Astrocyte of the cerebellum (primary cell): ENCODE measurements at regions not wholly inside any gene's neighbourhood (a gene's known extent, or its start where the extent isn't known, plus 50 kb on each side); places are given as distances from the start of the nearest gene placed in this dataset.

Source experiments
- DNase-seq: peaks from one replicate; pipeline ENCODE4 v3.0.0-alpha.2; 2011; ENCODE audit warnings: low read depth
- H3K4me3 ChIP-seq: 2 replicates; pipeline ENCODE4 v1.5.1; 2011; ENCODE audit warnings: mild to moderate bottlenecking, low read depth, low read length, moderate library complexity
- in situ Hi-C: cut with HindIII; loops from 2 replicates; pipeline ENCODE4 v1.10.0; 2017; ENCODE audit warnings: low sequenced_read_pairs
- TF ChIP-seq, protein P1 (sequence below): IDR thresholded peaks from 2 replicates; pipeline ENCODE4 v1.5.1; 2012; ENCODE audit warnings: low read length, low read depth, moderate library complexity, mild to moderate bottlenecking; ENCODE audit errors: missing control alignments

DNA sequence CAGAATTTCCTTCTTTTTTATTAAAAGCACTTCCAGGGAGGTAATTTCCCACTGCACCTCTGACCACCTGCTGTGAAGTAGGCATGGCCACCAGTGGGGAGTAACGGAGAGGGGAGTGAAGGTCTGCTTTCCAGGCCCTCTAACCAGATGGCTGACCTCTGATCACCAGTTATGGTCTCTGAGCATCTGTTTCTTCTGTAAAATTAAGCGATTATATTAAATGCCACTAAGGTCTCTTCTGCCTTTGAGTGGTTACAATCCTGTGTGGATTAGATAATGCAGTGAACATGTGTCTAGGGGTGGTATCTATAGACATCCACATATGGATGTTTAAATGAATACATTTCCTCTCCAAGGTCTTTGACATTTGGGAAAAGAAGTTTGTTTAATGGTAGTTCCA, 199.6 kb downstream of the HERPUD2 start:
- TF ChIP-seq, protein P1, sequence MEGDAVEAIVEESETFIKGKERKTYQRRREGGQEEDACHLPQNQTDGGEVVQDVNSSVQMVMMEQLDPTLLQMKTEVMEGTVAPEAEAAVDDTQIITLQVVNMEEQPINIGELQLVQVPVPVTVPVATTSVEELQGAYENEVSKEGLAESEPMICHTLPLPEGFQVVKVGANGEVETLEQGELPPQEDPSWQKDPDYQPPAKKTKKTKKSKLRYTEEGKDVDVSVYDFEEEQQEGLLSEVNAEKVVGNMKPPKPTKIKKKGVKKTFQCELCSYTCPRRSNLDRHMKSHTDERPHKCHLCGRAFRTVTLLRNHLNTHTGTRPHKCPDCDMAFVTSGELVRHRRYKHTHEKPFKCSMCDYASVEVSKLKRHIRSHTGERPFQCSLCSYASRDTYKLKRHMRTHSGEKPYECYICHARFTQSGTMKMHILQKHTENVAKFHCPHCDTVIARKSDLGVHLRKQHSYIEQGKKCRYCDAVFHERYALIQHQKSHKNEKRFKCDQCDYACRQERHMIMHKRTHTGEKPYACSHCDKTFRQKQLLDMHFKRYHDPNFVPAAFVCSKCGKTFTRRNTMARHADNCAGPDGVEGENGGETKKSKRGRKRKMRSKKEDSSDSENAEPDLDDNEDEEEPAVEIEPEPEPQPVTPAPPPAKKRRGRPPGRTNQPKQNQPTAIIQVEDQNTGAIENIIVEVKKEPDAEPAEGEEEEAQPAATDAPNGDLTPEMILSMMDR = no peak
- no peak for DNase-seq
- no peak overlapping the region for H3K4me3 ChIP-seq
- in situ Hi-C loops = no loop called here

DNA sequence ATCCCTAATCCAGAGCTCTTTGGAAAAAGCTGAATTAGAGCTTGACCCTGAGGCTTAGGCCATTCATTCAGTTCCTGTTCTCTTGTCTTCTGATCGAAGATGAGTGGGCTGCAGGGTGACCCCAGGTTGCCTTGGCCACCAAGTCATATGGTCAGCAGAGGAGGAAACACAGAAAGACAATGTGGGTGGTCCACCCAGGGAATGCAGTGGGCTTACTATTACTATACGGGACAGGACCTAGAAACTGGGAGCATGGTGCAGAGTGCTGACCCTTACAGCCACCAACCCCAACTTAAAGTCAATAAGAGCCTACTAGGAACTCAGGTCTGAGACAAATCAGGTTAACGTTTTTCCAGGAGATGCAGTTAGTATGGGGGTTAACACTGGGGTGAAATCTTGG, 200.5 kb downstream of the HERPUD2 start:
- in situ Hi-C loops = no loop called here
- DNase-seq = no peak
- H3K4me3 ChIP-seq = no peak overlapping the region
- TF ChIP-seq, protein P1 = no peak

DNA sequence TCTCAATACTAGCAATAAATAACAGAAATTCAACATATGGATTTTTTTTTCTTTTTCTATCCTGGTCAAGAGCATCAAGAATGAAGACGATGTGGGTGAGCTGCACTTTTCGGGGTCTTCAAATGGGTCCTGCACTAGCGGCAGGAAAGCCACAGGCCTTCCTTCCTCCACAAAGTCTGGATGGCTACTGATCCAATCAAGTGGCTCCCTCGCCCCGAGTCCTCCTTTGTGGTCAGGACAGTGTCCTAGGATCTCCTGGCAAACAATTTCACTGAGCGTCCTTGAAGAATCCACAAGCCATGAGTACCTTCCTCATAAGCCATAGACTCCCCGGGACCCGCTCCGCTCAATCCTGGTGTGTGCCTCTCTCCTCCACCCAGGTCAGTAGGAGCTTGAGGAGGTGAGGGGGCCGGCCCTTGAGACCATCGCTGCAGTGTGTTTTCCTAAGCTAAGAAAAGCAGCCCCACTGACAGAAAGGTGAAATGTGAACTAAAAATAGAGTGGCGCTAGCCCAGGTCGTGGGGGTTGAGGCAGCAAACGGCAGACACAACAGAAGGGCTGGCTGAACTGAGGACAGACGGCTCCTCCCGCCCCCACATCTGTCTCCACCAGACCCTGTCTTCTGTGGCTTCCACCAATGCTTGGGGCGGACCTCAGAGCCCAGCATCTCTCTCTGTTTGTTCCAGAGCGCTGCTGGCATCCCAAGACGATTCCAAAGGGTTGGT, 202.3 kb downstream of the HERPUD2 start:
- no peak for DNase-seq
- in situ Hi-C loops = no loop called here
- TF ChIP-seq, protein P1 = no peak
- no peak overlapping the region for H3K4me3 ChIP-seq

DNA sequence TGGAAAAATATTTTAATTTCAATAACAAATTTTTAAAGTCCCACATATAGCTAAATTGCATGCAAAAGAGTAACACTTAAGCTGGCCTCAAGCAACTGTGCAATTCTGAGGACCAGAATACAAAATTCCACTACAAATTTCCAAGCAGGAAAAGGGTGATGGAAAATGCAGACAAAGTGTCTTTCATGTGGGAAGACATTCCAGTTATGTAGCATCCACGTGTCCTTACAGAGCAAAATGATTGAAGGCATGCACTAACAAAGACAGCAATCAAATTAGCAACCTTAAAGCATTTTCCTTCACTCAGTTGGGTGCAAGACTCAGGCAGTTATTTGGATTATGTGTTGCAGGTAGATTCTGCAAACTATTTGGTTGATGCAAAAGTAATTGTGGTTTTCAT, 203.7 kb downstream of the HERPUD2 start:
- H3K4me3 ChIP-seq = no peak overlapping the region
- in situ Hi-C loops = no loop called here
- TF ChIP-seq, protein P1 = no peak
- no peak for DNase-seq

DNA sequence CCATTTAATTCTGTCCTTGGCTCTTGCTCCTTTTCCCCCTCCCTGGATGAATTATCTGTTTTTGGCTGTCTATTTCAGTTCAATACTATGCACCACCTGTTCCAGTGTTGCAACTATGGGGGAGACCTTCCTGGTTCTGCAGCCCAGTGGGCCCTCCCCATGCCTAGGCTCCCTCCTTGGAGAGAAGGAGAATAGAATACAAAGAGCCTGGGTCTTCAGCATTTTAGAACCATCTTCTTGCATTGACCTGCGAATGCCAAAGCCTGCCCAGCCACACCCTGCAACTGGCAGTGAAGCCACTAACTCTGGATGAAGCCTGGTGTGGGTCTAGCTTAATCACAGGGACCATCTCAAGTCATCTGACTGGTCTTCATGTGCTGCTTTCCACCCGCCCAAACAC, 207.1 kb downstream of the HERPUD2 start:
- TF ChIP-seq, protein P1 = no peak
- H3K4me3 ChIP-seq = no peak overlapping the region
- in situ Hi-C loops = no loop called here
- DNase-seq = no peak

DNA sequence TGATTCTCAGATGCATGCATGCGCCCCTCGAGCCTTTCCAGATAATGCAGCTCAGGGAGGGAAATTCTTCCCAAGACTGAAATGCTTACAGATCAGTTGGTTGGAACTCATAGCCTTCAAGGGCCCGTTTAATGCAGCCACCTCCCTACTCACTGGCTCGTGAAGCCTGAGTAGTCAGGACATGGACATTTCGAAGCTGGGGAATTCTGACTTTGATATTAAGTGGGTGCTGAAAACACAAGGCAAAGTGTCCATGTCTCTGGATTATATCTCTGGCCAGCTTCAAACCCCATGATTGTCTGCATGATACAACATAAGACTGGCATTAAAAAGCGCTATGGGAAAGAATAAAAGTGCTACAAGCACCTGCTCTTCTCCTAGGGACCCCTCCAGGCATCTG, 207.5 kb downstream of the HERPUD2 start:
- TF ChIP-seq, protein P1 = no peak
- no peak overlapping the region for H3K4me3 ChIP-seq
- no peak for DNase-seq
- in situ Hi-C loops = no loop called here

DNA sequence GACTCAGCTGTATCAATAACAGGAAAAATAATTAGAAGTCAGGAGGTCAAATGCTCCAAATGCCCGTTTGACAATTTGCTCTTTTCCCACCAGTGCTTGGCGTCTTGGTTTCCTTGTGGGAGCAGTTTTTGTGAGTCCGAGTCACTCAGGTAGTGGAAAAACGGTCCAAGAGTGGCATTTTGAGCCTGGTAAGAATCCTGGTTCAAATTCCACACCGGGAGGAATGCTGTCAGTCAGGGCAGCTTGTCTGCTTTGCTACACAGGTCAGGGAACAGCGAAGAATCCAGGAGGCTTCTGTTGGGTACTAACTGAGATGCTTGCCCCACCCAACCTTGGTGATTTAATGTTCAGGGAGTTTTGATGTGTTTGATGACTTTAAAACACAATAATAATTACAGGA, 209.5 kb downstream of the HERPUD2 start:
- in situ Hi-C loops = no loop called here
- no peak overlapping the region for H3K4me3 ChIP-seq
- TF ChIP-seq, protein P1 = no peak
- no peak for DNase-seq
